A673 (cell line): ENCODE measurements at regions not wholly inside any gene's neighbourhood (a gene's known extent, or its start where the extent isn't known, plus 50 kb on each side); places are given as distances from the start of the nearest gene placed in this dataset.

Experiments used
- BruUV-seq: library from RNA; stranded (reverse); fragments of 400-500 nt; replicated peaks from 2 replicates; lab custom pipeline; 2021; lab: Mats Ljungman, UMichigan
- CTCF ChIA-PET: fragments of 300-600 bp; sonication (Branson Sonifier 250); formaldehyde crosslinking; loops from one replicate; lab custom pipeline; 2022; ENCODE audit warnings: antibody characterized with exemption; lab: Charles Lee
- POLR2A ChIA-PET: fragments of 300-600 bp; sonication (Branson Sonifier 250); formaldehyde crosslinking; loops from one replicate; lab custom pipeline; 2022; ENCODE audit warnings: antibody characterized with exemption; ENCODE audit not compliant: low non-redundant PET; lab: Charles Lee
- DNase-seq: peaks from one replicate; pipeline ENCODE4 v3.0.0-alpha.2; 2015; ENCODE audit warnings: low spot score
- H3K27ac ChIP-seq: fragments of 200-600 bp; sonication (generic); 2 replicates; pipeline ENCODE4 v1.5.1; 2016; ENCODE audit warnings: mixed run types, low read depth, mild to moderate bottlenecking, mixed read lengths, antibody characterized with exemption, low read length; ENCODE audit not compliant: poor library complexity, severe bottlenecking
- H3K27me3 ChIP-seq: fragments of 200-600 bp; sonication (generic); replicated peaks from 2 replicates; pipeline ENCODE4 v1.6.1; 2017; ENCODE audit warnings: mixed run types, low read depth, mild to moderate bottlenecking, mixed read lengths, antibody characterized with exemption, low read length; ENCODE audit not compliant: insufficient read depth, poor library complexity
- H3K36me3 ChIP-seq: fragments of 200-600 bp; sonication (generic); 2 replicates; pipeline ENCODE4 v1.6.1; 2016; ENCODE audit warnings: mixed run types, mild to moderate bottlenecking, mixed read lengths, antibody characterized with exemption, low read length; ENCODE audit not compliant: insufficient read depth, poor library complexity, severe bottlenecking
- H3K4me1 ChIP-seq: fragments of 200-600 bp; sonication (generic); 2 replicates; pipeline ENCODE4 v1.6.1; 2017; ENCODE audit warnings: mixed run types, mild to moderate bottlenecking, mixed read lengths, antibody characterized with exemption, low read length; ENCODE audit not compliant: insufficient read depth, poor library complexity, severe bottlenecking
- H3K4me3 ChIP-seq: fragments of 200-600 bp; sonication (generic); 2 replicates; pipeline ENCODE4 v1.5.1; 2016; ENCODE audit warnings: low read depth, mixed run types, mild to moderate bottlenecking, mixed read lengths, low read length; ENCODE audit not compliant: poor library complexity, severe bottlenecking
- H3K9me3 ChIP-seq: fragments of 200-600 bp; sonication (generic); 2 replicates; pipeline ENCODE4 v1.6.1; 2016; ENCODE audit warnings: mixed run types, low read depth, mild to moderate bottlenecking, mixed read lengths, antibody characterized with exemption, low read length; ENCODE audit not compliant: poor library complexity, severe bottlenecking
- EZH2 ChIP-seq: fragments of 200-600 bp; sonication (generic); IDR thresholded peaks from 2 replicates; pipeline ENCODE4 v1.6.1; 2017; ENCODE audit warnings: borderline replicate concordance, low read depth, mild to moderate bottlenecking, mixed read lengths, antibody characterized with exemption, low read length; ENCODE audit not compliant: poor library complexity, severe bottlenecking
- intact Hi-C: fragments of 100-400 bp; cut with micrococcal nuclease; formaldehyde crosslinking; loops from one replicate; pipeline ENCODE4 v1.10.0; 2022; ENCODE audit not compliant: unreplicated experiment
- TF ChIP-seq, protein P1 (sequence below): fragments of 300-800, 200-600 bp; sonication (generic); conservative IDR thresholded peaks from 2 replicates; pipeline ENCODE4 v1.5.1; 2017; ENCODE audit warnings: low read depth, mild to moderate bottlenecking, antibody characterized with exemption, low read length, moderate library complexity, mixed read lengths

DNA sequence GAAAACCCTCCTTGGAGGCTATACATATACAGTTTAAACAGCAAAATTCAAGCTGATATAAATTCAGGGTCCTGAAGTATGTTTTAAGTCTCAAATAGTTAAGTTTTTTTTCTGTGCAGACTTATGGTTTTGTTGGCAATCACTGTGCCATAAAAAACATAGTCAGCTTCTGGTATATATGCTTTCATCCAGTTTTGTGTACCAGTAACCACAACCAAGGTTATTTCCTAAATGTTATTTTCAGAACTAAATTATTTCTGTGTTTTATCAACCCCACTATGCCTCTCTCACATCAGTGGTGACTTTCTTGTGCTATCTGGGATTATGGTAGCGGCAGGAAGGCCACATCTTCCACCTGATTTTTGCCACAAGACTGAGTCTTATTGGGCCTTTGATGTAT is 107.7 kb upstream of the SMARCA2 start:
- no peak for DNase-seq
- intact Hi-C loops: no loop called here
- POLR2A ChIA-PET: no interaction called here
- H3K4me3 ChIP-seq: no peak overlapping the region
- H3K4me1 ChIP-seq: no peaks in the 10 kb centered on the region
- CTCF ChIA-PET: no interaction called here
- TF ChIP-seq EZH2: no peak
- TF ChIP-seq, protein P1, sequence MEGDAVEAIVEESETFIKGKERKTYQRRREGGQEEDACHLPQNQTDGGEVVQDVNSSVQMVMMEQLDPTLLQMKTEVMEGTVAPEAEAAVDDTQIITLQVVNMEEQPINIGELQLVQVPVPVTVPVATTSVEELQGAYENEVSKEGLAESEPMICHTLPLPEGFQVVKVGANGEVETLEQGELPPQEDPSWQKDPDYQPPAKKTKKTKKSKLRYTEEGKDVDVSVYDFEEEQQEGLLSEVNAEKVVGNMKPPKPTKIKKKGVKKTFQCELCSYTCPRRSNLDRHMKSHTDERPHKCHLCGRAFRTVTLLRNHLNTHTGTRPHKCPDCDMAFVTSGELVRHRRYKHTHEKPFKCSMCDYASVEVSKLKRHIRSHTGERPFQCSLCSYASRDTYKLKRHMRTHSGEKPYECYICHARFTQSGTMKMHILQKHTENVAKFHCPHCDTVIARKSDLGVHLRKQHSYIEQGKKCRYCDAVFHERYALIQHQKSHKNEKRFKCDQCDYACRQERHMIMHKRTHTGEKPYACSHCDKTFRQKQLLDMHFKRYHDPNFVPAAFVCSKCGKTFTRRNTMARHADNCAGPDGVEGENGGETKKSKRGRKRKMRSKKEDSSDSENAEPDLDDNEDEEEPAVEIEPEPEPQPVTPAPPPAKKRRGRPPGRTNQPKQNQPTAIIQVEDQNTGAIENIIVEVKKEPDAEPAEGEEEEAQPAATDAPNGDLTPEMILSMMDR: no peak
- H3K36me3 ChIP-seq: no peaks in the 10 kb centered on the region
- BruUV-seq: no TSS peak
- H3K27ac ChIP-seq: no peak overlapping the region
- peaks cover 9% of the 10 kb centered on the region for H3K9me3 ChIP-seq
- H3K27me3 ChIP-seq: no peaks in the 10 kb centered on the region

DNA sequence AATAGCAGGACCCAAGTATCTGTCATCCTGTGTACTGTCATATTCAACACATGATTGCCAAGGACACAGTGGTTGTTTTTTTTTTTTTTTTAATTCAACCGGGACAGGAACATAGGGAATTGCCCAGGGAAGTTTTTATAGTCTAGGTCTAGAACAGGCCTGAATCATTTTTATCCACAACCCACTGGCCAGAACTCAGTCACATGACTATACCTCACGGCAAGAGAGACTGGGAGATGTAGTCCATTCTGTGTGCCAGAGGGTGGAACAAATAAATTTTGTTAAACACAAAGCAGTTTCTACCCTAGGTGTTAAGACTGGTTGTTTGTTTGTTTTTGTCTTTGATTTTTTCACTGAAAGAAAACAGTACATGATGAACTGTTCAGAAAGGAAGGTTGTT is 105.8 kb upstream of the SMARCA2 start:
- Histone ChIP-seq H3K27ac (no peak overlapping the region), H3K4me1 (no peaks in the 10 kb centered on the region), H3K27me3 (no peaks in the 10 kb centered on the region), H3K4me3 (no peak overlapping the region), H3K9me3 (no peaks in the 10 kb centered on the region), H3K36me3 (no peaks in the 10 kb centered on the region)
- intact Hi-C loops: no loop called here
- ChIA-PET CTCF (no interaction called here), POLR2A (no interaction called here)
- no peak for DNase-seq
- BruUV-seq: no TSS peak
- TF ChIP-seq, protein P1: no peak
- no peak for TF ChIP-seq EZH2

DNA sequence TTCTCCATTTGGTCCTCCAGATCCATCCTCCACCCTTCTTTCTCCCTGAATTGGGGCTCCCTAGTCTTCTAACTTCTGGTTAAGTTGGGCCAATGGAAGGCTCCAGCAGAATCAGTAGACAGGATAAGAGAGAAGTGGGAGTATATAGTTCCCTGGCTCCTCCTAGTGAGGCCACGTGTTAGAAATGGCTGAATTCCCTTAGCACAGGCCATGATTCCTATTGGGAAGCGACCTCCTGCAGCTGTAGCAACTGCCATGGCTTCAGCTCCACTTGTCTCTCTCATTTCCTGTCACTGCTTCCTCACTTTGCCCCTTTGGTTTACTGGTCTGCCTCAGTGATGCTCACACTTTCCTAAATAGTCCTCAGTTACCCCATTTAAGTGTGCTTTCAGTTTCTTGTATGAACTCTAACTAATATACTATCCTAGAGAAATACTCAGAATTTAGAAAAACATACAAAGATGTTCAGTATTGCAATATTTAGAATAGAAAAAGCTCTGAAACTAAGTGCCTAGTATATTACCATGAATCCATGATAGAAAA is 104.8 kb upstream of the SMARCA2 start:
- Histone ChIP-seq H3K9me3 (no peaks in the 10 kb centered on the region), H3K27me3 (no peaks in the 10 kb centered on the region), H3K4me1 (no peaks in the 10 kb centered on the region), H3K4me3 (no peak overlapping the region), H3K27ac (no peak overlapping the region), H3K36me3 (no peaks in the 10 kb centered on the region)
- intact Hi-C loops: no loop called here
- no peak for TF ChIP-seq EZH2
- TF ChIP-seq, protein P1: no peak
- BruUV-seq: no TSS peak
- no peak for DNase-seq
- ChIA-PET CTCF (no interaction called here), POLR2A (no interaction called here)
